ENCODE measurements at regions not wholly inside any gene's neighbourhood (a gene's known extent, or its start where the extent isn't known, plus 50 kb on each side); places are given as distances from the start of the nearest gene placed in this dataset.
A peak's percentile ranks its signal among the peaks of the same experiment; 100 is the strongest.

DNA sequence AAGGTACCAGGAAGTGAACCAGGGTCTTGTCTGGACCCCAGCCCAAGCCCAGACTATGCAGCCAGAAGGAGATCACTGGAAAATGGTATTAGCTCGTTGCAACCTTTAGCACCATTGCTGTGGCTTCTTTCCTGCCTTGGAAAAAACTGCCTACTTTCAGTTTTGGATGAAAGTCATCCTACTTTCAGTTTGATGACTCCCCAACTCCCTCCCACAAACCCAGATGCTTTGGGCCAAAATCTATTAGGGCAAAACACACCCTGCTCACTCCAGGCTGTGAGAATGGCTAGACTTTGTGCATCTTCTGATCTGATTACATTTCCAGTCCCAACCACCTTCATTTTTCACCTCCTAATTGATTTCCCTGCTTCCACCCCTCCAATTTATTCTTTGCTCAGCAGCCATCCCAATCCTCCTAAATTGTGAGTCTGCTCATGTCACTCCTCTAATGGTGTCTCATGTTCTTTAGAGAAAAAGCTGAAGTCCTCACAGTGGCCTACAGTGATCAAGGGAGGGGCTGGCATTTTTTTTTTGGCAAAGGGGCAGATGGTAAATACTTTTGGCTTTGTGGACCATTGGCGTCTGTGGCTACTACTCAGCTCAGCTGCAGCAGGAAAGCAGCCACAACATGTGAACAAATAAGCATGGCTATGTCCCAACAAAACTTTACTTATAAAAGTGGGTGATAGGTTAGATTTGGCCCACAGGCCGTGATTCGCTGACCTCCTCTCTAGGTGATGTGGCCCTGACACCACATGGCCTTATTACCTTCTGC lies 368.7 kb downstream of the SLC4A3 start:
- H3K4me1 ChIP-seq (ENCODE audit: low read depth): no peaks in the 10 kb centered on the region
- no peaks in the 10 kb centered on the region for H3K36me3 ChIP-seq
- no peaks in the 10 kb centered on the region for H3K9me3 ChIP-seq (ENCODE audit: low read depth)
- no peak overlapping the region for H3K27ac ChIP-seq
- H3K4me3 ChIP-seq: no peak overlapping the region
- no peak for DNase-seq (ENCODE audit: low read depth in 1 of 2, low spot score in 1 of 2)
- TF ChIP-seq, protein P1, sequence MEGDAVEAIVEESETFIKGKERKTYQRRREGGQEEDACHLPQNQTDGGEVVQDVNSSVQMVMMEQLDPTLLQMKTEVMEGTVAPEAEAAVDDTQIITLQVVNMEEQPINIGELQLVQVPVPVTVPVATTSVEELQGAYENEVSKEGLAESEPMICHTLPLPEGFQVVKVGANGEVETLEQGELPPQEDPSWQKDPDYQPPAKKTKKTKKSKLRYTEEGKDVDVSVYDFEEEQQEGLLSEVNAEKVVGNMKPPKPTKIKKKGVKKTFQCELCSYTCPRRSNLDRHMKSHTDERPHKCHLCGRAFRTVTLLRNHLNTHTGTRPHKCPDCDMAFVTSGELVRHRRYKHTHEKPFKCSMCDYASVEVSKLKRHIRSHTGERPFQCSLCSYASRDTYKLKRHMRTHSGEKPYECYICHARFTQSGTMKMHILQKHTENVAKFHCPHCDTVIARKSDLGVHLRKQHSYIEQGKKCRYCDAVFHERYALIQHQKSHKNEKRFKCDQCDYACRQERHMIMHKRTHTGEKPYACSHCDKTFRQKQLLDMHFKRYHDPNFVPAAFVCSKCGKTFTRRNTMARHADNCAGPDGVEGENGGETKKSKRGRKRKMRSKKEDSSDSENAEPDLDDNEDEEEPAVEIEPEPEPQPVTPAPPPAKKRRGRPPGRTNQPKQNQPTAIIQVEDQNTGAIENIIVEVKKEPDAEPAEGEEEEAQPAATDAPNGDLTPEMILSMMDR (IDR thresholded peaks at IDR 0.05; ENCODE audit: low read depth, low read length): no peak
- no peaks in the 10 kb centered on the region for H3K27me3 ChIP-seq

DNA sequence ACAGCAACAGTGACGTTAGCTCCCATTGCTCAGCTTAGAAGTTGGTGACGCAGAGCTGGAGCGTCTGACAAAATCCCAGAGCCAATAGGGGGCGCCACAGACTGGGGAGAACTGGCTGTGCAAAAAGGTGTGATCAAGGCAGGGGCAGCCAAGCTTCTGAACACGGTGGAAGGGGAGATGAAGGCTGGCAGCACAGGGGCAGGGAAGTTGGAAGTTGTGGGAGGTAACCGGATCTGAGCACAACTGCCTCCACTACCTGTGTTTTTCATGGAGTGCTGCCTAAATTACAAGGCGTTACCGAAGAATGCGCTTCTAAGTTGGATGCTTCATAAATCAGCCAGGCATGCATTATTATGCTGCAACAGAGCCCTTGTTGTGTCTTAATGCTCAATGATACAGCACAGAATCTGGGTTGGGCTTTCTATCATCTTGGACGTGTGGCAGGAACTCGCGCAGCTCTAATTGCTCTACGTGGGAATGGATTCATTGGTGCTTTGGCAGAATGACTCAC lies 370.0 kb downstream of the SLC4A3 start:
- no peaks in the 10 kb centered on the region for H3K4me1 ChIP-seq (ENCODE audit: low read depth)
- TF ChIP-seq, protein P1 (IDR thresholded peaks at IDR 0.05; ENCODE audit: low read depth, low read length): peak; percentile 71

GRCh38 chr2:219998107-219998506 lies 370.7 kb downstream of the SLC4A3 start:
- no peaks in the 10 kb centered on the region for H3K9me3 ChIP-seq (ENCODE audit: low read depth)
- no peaks in the 10 kb centered on the region for H3K27me3 ChIP-seq
- peak in 1 of 2 donors; percentile 21 for DNase-seq (ENCODE audit: low read depth in 1 of 2, low spot score in 1 of 2)
- H3K4me1 ChIP-seq (ENCODE audit: low read depth): no peaks in the 10 kb centered on the region
- H3K36me3 ChIP-seq: no peaks in the 10 kb centered on the region
- H3K4me3 ChIP-seq: no peak overlapping the region
- H3K27ac ChIP-seq: no peak overlapping the region
- TF ChIP-seq, protein P1 (IDR thresholded peaks at IDR 0.05; ENCODE audit: low read depth, low read length): peak; percentile 12

More for the DNA sequence above, 370.0 kb downstream of the SLC4A3 start:
- peak; percentile 64 to 74 for DNase-seq (ENCODE audit: low read depth in 1 of 2, low spot score in 1 of 2)
- H3K27me3 ChIP-seq: no peaks in the 10 kb centered on the region
- H3K27ac ChIP-seq: no peak overlapping the region
- H3K36me3 ChIP-seq: no peaks in the 10 kb centered on the region
- H3K9me3 ChIP-seq (ENCODE audit: low read depth): no peaks in the 10 kb centered on the region
- no peak overlapping the region for H3K4me3 ChIP-seq

GRCh38 chr2:219998714-219999227 lies 371.3 kb downstream of the SLC4A3 start:
- no peak for DNase-seq (ENCODE audit: low read depth in 1 of 2, low spot score in 1 of 2)
- Histone ChIP-seq H3K27me3 (no peaks in the 10 kb centered on the region), H3K9me3 (ENCODE audit: low read depth) (no peaks in the 10 kb centered on the region), H3K4me1 (ENCODE audit: low read depth) (peaks cover 3% of the 10 kb centered on the region), H3K36me3 (no peaks in the 10 kb centered on the region), H3K4me3 (no peak overlapping the region), H3K27ac (no peak overlapping the region)
- TF ChIP-seq, protein P1 (IDR thresholded peaks at IDR 0.05; ENCODE audit: low read depth, low read length): no peak

DNA sequence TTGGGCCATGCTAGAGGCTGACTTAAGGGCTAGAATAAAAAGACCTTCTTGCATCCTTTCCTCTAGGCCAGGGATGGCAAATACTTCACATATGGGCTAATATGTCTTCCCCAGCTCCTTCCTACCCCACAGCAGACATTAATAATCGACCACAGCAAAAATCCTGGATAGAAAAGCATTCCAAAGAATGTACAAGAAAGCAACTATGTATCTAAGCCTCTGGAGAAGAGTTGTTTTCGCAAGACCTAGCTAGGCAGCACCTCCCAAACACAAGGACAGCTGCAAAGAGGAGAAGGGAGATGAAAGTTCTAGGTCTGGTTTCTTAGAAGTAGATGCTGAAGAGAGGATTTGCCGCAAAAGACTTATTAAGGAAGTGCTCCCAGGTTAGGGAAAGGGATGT lies 372.6 kb downstream of the SLC4A3 start:
- TF ChIP-seq, protein P1 (IDR thresholded peaks at IDR 0.05; ENCODE audit: low read depth, low read length): no peak
- H3K4me3 ChIP-seq: no peak overlapping the region
- no peaks in the 10 kb centered on the region for H3K27me3 ChIP-seq
- no peak overlapping the region for H3K27ac ChIP-seq
- H3K36me3 ChIP-seq: no peaks in the 10 kb centered on the region
- DNase-seq (ENCODE audit: low read depth in 1 of 2, low spot score in 1 of 2): peak in 1 of 2 donors; percentile 40
- H3K4me1 ChIP-seq (ENCODE audit: low read depth): peaks cover 3% of the 10 kb centered on the region
- no peaks in the 10 kb centered on the region for H3K9me3 ChIP-seq (ENCODE audit: low read depth)

All from cardiac muscle cell (in vitro differentiated cells and primary cell).